ENCODE measurements at regions not wholly inside any gene's neighbourhood (a gene's known extent, or its start where the extent isn't known, plus 50 kb on each side); places are given as distances from the start of the nearest gene placed in this dataset.
"Not testable (repeated sequence)": the region's sequence is repeated elsewhere in the genome, so short reads cannot be mapped to it uniquely, and the experiment has no call there.

DNA sequence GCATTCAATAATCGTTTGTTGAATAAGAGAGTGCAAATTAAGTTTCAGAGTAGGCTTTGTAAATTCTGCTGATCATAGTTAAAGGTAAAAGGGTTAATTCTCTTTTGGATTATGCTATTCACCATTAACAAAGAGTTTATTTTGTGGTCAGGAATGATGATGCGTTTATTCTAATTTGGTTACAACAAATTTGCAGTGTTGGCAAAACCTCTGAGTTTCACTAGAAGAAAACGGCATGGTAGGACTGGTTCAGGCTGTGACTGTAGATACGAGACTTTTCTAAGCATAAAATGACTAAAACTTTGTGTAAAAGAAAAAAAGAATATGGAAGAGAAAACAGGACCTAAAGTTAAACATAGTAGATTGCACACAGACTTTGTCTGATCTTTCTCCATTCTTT lies 234.7 kb downstream of the TLR4 start:
- H3K4me3 ChIP-seq (replicated peaks; ENCODE audit: insufficient read depth, low read length) = no peak overlapping the region
- DNase-seq (ENCODE audit: low read depth in 1 of 2, low spot score in 1 of 2) = no peak
- no peak overlapping the region for H3K27ac ChIP-seq (replicated peaks)
- no peak for TF ChIP-seq SPI1 (IDR thresholded peaks at IDR 0.05; ENCODE audit: borderline replicate concordance, low read depth)
- TF ChIP-seq, protein P1, sequence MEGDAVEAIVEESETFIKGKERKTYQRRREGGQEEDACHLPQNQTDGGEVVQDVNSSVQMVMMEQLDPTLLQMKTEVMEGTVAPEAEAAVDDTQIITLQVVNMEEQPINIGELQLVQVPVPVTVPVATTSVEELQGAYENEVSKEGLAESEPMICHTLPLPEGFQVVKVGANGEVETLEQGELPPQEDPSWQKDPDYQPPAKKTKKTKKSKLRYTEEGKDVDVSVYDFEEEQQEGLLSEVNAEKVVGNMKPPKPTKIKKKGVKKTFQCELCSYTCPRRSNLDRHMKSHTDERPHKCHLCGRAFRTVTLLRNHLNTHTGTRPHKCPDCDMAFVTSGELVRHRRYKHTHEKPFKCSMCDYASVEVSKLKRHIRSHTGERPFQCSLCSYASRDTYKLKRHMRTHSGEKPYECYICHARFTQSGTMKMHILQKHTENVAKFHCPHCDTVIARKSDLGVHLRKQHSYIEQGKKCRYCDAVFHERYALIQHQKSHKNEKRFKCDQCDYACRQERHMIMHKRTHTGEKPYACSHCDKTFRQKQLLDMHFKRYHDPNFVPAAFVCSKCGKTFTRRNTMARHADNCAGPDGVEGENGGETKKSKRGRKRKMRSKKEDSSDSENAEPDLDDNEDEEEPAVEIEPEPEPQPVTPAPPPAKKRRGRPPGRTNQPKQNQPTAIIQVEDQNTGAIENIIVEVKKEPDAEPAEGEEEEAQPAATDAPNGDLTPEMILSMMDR (IDR thresholded peaks at IDR 0.05; ENCODE audit: insufficient read depth, low read length) = no peak
- TF ChIP-seq GABPA (IDR thresholded peaks at IDR 0.05; ENCODE audit: low read depth) = no peak
- TF ChIP-seq, protein P2, sequence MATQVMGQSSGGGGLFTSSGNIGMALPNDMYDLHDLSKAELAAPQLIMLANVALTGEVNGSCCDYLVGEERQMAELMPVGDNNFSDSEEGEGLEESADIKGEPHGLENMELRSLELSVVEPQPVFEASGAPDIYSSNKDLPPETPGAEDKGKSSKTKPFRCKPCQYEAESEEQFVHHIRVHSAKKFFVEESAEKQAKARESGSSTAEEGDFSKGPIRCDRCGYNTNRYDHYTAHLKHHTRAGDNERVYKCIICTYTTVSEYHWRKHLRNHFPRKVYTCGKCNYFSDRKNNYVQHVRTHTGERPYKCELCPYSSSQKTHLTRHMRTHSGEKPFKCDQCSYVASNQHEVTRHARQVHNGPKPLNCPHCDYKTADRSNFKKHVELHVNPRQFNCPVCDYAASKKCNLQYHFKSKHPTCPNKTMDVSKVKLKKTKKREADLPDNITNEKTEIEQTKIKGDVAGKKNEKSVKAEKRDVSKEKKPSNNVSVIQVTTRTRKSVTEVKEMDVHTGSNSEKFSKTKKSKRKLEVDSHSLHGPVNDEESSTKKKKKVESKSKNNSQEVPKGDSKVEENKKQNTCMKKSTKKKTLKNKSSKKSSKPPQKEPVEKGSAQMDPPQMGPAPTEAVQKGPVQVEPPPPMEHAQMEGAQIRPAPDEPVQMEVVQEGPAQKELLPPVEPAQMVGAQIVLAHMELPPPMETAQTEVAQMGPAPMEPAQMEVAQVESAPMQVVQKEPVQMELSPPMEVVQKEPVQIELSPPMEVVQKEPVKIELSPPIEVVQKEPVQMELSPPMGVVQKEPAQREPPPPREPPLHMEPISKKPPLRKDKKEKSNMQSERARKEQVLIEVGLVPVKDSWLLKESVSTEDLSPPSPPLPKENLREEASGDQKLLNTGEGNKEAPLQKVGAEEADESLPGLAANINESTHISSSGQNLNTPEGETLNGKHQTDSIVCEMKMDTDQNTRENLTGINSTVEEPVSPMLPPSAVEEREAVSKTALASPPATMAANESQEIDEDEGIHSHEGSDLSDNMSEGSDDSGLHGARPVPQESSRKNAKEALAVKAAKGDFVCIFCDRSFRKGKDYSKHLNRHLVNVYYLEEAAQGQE (IDR thresholded peaks at IDR 0.05; ENCODE audit: insufficient replicate concordance, low read depth) = no peak
- no peak for TF ChIP-seq POLR2AphosphoS5 (IDR thresholded peaks at IDR 0.05; ENCODE audit: low read depth)
- no peaks in the 10 kb centered on the region for H3K27me3 ChIP-seq (ENCODE audit: insufficient read depth, poor library complexity, severe bottlenecking)

DNA sequence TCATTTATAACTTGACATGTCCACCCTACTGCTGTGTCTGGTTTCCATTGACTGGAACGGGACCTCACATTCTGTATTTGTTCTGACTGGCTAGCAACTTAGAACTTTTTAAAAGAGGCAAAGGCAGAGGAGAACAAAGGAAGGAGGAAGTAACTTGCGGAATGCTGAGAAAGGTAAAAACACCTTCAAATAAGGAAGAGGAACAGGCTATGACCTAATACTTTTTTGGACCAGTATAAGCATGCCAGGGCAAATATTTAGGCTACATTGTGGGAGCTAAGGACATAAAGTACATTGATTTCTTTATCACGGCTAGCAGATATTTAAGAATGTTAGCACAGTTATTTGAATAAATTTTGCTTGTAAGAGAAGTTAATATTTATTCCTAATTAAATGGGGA lies 240.5 kb downstream of the TLR4 start:
- H3K27me3 ChIP-seq (ENCODE audit: insufficient read depth, poor library complexity, severe bottlenecking); H3K4me3 ChIP-seq (replicated peaks; ENCODE audit: insufficient read depth, low read length); DNase-seq (ENCODE audit: low read depth in 1 of 2, low spot score in 1 of 2); H3K27ac ChIP-seq (replicated peaks): not testable (repeated sequence)

- DNase-seq (ENCODE audit: low read depth in 1 of 2, low spot score in 1 of 2) = no peak
- TF ChIP-seq, protein P1 (IDR thresholded peaks at IDR 0.05; ENCODE audit: insufficient read depth, low read length) = no peak
- TF ChIP-seq GABPA (IDR thresholded peaks at IDR 0.05; ENCODE audit: low read depth) (no peak), POLR2AphosphoS5 (IDR thresholded peaks at IDR 0.05; ENCODE audit: low read depth) (no peak), SPI1 (IDR thresholded peaks at IDR 0.05; ENCODE audit: borderline replicate concordance, low read depth) (no peak)
- TF ChIP-seq, protein P2 (IDR thresholded peaks at IDR 0.05; ENCODE audit: insufficient replicate concordance, low read depth) = no peak
- H3K27ac ChIP-seq (replicated peaks) = no peak overlapping the region
- no peak overlapping the region for H3K4me3 ChIP-seq (replicated peaks; ENCODE audit: insufficient read depth, low read length)
- no peaks in the 10 kb centered on the region for H3K27me3 ChIP-seq (ENCODE audit: insufficient read depth, poor library complexity, severe bottlenecking)
Measured at GRCh38 chr9:117945286-117945685, 241.1 kb downstream of the TLR4 start.

- no peak for DNase-seq (ENCODE audit: low read depth in 1 of 2, low spot score in 1 of 2)
- Histone ChIP-seq H3K4me3 (replicated peaks; ENCODE audit: insufficient read depth, low read length) (no peak overlapping the region), H3K27ac (replicated peaks) (no peak overlapping the region), H3K27me3 (ENCODE audit: insufficient read depth, poor library complexity, severe bottlenecking) (no peaks in the 10 kb centered on the region)
- TF ChIP-seq, protein P1 (IDR thresholded peaks at IDR 0.05; ENCODE audit: insufficient read depth, low read length) = no peak
Measured at GRCh38 chr9:117951127-117951526, 246.9 kb downstream of the TLR4 start.

Measured in HL-60 (cell line).